Fibroblast of skin of right biceps (primary cell): ENCODE measurements at regions not wholly inside any gene's neighbourhood (a gene's known extent, or its start where the extent isn't known, plus 50 kb on each side); places are given as distances from the start of the nearest gene placed in this dataset.

Source experiments
- DNase-seq: peaks from one replicate; pipeline ENCODE4 v3.0.0-alpha.2; 2013

- no peak for DNase-seq
Observed at GRCh38 chr9:126095546-126096190, 231.0 kb upstream of the MVB12B start.

- DNase-seq, result no peak
Observed at GRCh38 chr9:126096340-126096739, 230.3 kb upstream of the MVB12B start.

DNA sequence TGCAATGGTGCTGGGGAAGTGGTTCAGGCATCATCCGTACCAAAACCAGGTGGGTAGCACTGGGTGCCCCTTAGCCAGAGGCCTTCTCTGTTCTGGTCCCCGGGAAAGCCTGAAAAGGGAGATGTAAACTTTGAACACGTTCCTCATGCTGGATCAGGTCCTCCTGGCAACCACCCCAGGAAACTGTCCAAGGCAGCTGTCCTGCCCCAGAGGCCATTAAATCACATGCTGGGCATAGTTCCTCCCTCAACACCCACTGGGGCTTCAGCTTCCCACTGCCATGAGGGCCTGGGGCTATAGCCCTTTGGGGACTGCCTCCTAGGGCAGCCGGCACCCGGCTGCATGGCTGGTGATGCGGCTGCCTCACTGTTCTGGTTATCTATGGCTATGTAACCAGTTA, 228.9 kb upstream of the MVB12B start:
- no peak for DNase-seq

- no peak for DNase-seq
Observed at GRCh38 chr9:126106404-126106803, 220.2 kb upstream of the MVB12B start.

- DNase-seq, result no peak
Observed at GRCh38 chr9:126107693-126108092, 218.9 kb upstream of the MVB12B start.

GRCh38 chr9:126108240-126108639, 218.4 kb upstream of the MVB12B start:
- peak; percentile 4 for DNase-seq

DNA sequence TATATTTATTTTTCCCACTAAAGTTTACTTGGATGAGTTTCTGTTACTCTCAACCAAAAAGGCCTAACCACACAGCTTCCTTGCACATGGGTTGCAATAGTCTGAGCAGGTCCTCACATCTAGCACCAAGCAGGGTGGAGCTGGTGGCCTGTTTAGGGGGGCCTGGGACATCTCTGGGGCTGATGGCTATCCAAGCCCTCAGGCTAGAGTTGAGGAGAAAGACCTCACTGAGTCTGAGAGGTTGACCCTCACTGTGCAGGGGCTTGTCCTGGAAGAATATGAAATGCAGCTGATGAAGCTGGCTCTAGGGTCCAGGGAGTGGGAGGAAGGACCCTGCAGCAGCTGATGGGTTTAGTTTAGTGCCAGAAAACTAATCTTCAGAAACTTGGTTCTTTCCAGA, 217.1 kb upstream of the MVB12B start:
- DNase-seq, result no peak

DNA sequence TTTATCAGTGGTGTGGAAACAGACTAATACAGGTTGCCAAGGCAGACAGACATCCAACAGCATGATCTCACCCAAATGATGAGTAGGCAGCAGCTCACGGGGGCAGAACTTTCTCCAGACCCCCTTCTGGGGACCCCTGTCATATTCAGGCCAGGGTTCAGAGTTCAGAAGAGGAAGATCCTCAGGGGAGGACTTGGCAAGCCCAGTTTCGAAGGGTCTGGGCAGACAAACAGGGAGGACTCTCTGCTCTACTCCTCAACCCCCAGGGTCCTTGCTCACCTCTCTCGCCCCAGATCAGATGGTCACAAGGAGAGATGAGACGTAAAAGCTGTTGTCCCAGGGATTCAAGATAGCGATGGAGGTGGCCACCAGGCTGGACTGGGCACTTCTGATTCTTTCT, 215.1 kb upstream of the MVB12B start:
- DNase-seq, result no peak

DNA sequence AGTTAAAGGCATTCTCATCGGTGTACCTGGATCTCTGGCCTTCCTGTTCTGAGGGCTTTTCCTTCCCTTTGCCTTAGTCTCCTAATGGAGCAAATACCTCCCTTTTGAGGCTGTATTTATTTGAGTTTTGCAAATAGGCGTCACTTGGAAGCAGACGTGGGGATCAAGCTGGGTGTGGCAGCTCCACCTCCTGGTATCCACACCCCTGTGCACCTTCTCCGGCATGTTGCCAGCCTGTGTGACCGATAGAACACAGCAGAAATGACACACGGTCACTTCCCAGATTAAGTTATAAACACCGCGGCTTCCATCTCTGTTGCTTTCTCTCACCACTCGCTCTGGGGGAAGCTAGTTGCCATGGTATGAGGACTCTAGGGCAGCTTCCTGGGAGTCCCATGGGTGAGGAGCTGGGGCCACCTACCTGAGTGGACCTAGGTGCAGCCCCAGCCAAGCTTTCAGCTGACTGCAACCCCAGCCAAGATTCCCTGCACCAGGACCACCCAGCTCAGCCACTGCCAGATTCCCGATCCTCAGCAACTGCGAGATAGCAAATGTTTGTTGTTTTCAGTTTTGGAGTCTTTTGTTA, 214.4 kb upstream of the MVB12B start:
- no peak for DNase-seq

- no peak for DNase-seq
Observed at GRCh38 chr9:126113176-126113575, 213.5 kb upstream of the MVB12B start.

GRCh38 chr9:126113756-126114408, 212.7 kb upstream of the MVB12B start:
- DNase-seq, result no peak

DNA sequence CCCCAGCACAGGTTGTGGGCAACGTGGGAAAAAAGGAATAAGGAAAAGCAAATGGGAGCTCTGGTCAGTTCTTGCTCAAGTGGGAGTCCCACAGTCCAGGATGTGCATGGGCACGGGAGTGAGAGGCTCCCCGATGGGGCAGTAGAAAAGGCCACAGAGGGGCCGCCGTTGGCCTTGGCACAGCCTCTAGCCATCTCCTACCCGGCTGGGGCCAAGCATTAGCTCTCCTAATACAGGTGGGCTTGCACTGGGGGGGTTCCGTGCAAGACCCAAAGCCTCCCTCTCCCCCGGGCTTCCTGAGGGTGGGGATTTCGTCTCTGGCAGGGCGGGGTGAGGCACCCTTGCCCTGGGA, 212.2 kb upstream of the MVB12B start:
- DNase-seq, result no peak

GRCh38 chr9:126114850-126115460, 211.7 kb upstream of the MVB12B start:
- DNase-seq, result no peak

DNA sequence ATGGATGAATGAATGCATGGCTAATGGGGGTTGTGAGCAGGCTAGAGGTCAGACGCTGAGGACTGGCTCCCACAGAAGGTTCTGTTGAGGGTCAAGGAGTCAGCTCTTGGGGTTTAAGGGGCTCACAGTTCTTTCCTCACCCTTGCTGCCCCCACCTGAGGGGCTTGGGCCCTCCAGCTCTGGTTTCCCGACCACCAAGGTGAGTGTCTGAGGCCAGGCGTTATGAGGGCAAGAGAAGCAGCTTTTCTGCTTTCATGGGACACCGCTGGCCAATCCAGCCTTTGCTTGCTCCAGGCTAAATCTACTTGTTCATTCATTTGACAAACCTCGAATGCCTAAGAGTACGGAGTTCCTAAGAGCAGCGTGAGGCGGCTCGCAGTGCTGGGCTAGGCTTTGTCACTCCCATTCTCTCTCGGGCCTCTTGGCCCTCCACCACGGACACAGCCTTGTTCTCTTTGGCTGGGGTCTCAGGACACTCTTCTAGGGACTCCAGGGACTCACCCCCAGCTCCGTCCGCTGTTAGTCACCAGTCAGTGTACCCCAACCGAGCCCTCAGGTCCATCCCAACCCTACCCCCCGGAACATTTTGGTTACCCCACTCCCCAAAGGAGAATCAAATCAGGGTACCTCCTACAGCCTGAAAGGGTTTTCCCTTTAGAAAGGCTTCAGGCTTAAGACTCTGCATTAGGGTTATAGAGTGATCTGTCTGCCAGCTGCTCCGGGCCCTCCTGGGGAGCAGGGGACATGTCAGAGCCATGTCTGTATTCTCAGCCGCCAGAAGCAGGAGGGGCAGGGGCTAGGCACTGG, 210.1 kb upstream of the MVB12B start:
- DNase-seq, result no peak

DNA sequence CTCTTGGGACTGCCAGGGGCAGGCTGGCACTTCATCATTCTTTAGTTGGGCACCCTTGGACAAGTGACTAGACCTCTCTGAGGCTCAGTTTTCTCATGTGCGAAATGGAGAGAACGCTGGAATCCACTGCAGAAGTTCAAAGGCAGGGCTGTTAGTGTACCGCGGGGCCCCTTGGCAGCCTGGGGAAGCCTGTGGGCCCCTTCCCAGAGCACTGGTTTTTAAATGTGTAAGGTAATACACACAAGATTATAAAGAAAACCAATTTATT, 209.5 kb upstream of the MVB12B start:
- DNase-seq, result no peak

GRCh38 chr9:126117631-126118030, 209.0 kb upstream of the MVB12B start:
- no peak for DNase-seq

DNA sequence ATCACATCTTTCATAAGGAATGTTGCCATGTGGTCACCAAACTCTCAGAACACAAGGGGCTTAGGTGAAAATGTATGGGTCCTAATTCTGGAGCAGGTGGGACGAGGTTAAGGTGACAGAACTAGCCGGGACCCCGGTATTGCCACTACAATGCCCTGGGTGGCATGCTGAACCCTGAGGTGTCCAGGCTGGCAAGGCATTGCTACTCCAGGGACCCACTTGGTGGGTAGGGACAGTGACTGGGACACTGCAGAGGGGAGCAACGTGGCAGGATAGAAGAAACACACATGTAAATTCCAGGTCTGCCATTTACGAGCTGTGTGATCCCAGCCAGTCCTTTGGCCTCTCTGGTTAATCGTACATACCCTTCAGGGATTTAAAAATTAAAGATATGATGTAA, 206.9 kb upstream of the MVB12B start:
- no peak for DNase-seq

DNA sequence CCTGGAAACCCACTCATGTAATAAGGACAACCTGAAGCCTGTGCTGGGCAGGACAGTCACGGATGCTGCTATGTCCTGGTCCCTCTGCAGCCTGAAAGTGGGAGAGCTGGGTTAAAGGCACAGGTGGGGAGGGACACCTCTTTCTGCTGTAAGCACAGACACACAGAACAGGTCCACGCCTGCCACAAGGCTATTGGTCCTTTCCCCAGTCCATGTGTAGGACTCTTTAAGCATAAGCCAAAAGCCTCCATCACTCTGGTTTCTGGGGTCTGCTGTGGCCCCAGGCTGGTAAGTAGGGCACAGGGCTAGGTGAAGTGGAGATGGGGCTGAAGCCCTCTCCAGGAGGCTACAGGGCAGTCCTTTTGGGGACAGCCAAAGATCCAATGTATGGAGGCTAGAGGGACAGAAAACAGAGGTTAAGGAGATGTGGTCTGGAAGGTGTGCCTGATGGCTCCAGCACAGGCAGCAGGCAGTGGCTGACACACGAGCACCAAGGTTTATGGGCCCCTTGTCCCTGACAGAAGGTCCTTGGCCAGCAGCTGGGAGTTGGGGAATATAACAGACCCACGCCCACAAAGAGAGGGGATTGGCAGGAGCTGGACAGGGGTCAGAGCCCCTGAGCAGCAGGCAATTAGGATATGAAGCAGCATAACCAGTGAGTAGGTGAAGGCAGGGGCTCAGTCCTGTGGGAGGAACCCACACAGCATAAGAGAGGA, 203.6 kb upstream of the MVB12B start:
- no peak for DNase-seq

- DNase-seq, result no peak
Observed at GRCh38 chr9:126123927-126124326, 202.7 kb upstream of the MVB12B start.

DNA sequence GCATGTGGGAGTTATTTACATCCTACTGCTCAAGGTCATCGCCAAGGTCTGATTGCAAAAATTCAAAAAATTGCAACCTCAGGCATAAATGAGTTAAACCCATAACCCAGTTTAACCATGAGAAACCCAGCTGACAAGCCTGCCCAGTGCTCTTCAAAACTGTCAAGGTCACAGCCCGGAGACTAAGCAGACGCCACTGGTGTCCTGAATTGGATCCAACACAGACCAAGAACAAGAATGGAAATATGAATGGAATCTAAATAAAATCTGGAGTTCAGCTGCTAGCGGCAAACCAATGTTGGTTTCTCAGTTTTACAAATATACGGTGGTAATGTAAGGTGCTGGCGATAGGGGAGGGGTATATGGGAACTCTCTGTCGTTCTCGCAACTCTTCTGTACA, 201.5 kb upstream of the MVB12B start:
- DNase-seq, result no peak

- DNase-seq, result no peak
Observed at GRCh38 chr9:126125577-126125976, 201.1 kb upstream of the MVB12B start.

- no peak for DNase-seq
Observed at GRCh38 chr9:126125992-126126409, 200.6 kb upstream of the MVB12B start.

DNA sequence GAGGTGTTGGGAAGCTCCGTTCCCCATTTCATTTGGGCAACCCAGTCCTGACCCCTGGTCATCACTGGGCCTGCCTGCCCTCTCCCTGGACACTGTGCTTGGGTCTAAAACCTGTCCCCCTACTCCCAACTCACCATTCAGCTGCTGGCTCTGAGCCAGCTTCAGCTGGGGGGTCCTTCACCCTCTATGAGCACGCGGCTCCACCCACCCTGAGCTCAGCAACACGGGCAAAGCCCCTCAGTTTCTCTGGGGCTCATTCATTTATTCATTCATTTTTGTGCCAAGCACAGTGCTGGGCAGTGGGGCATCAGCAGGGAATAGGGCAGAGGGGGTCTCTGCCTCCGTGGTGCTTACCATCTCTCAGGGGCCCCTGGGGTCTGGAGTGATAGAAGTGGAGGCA, 199.8 kb upstream of the MVB12B start:
- no peak for DNase-seq
